Astrocyte (in vitro differentiated cells and primary cell): ENCODE measurements at regions not wholly inside any gene's neighbourhood (a gene's known extent, or its start where the extent isn't known, plus 50 kb on each side); places are given as distances from the start of the nearest gene placed in this dataset.

ENCODE experiments used
- DNase-seq: peaks from one replicate; pipeline ENCODE4 v3.0.0-alpha.2; 2010; ENCODE audit warnings: low read depth
- FAIRE-seq: peaks from 2 replicates; lab custom pipeline; 2011; peaks lifted over from hg19 to GRCh38; lab: Jason Lieb, UNC
- H2AFZ ChIP-seq: 2 replicates; pipeline ENCODE4 v1.6.0; 2012; ENCODE audit warnings: low read depth, low read length, inconsistent platforms
- H3K27ac ChIP-seq: 2 replicates; pipeline ENCODE4 v1.5.1; 2011; ENCODE audit warnings: low read depth, low read length, inconsistent platforms
- H3K27me3 ChIP-seq: 2 replicates; pipeline ENCODE4 v1.6.0; 2011; ENCODE audit warnings: low read length, inconsistent platforms; ENCODE audit not compliant: insufficient read depth
- H3K36me3 ChIP-seq: 2 replicates; pipeline ENCODE4 v1.5.1; 2011; ENCODE audit warnings: low read length, inconsistent platforms; ENCODE audit not compliant: insufficient read depth
- H3K4me1 ChIP-seq: 2 replicates; pipeline ENCODE4 v1.5.1; 2011; ENCODE audit warnings: low read length, inconsistent platforms; ENCODE audit not compliant: insufficient read depth
- H3K4me2 ChIP-seq: 2 replicates; pipeline ENCODE4 v1.6.0; 2012; ENCODE audit warnings: low read length, inconsistent platforms
- H3K4me3 ChIP-seq: 2 replicates; pipeline ENCODE4 v1.5.1; 2011; ENCODE audit warnings: low read depth, mild to moderate bottlenecking, low read length, inconsistent platforms; ENCODE audit not compliant: insufficient read depth
- H3K79me2 ChIP-seq: 2 replicates; pipeline ENCODE4 v1.6.0; 2012; ENCODE audit warnings: mild to moderate bottlenecking, low read length, inconsistent platforms; ENCODE audit not compliant: insufficient read depth
- H3K9ac ChIP-seq: 2 replicates; pipeline ENCODE4 v1.6.0; 2012; ENCODE audit warnings: mild to moderate bottlenecking, low read length, inconsistent platforms
- H3K9me3 ChIP-seq: 2 replicates; pipeline ENCODE4 v1.5.1; 2012; ENCODE audit warnings: low read depth, mild to moderate bottlenecking, low read length, inconsistent platforms; ENCODE audit not compliant: insufficient read depth
- H4K20me1 ChIP-seq: 2 replicates; pipeline ENCODE4 v1.6.0; 2012; ENCODE audit warnings: low read length, inconsistent platforms; ENCODE audit not compliant: insufficient read depth
- H3K27ac Mint-ChIP-seq: one replicate; pipeline ENCODE4 v1.8.0; 2021; ENCODE audit warnings: mild to moderate bottlenecking, mixed read lengths; ENCODE audit not compliant: unreplicated experiment
- H3K27me3 Mint-ChIP-seq: one replicate; pipeline ENCODE4 v1.8.0; 2021; ENCODE audit warnings: low read depth, mixed read lengths; ENCODE audit not compliant: unreplicated experiment
- H3K36me3 Mint-ChIP-seq: one replicate; pipeline ENCODE4 v1.8.0; 2021; ENCODE audit warnings: low read depth, mixed read lengths; ENCODE audit not compliant: unreplicated experiment
- H3K4me1 Mint-ChIP-seq: one replicate; pipeline ENCODE4 v1.8.0; 2021; ENCODE audit warnings: low read depth, mixed read lengths; ENCODE audit not compliant: unreplicated experiment
- H3K4me3 Mint-ChIP-seq: one replicate; pipeline ENCODE4 v1.8.0; 2021; ENCODE audit warnings: mild to moderate bottlenecking, moderate library complexity, mixed read lengths; ENCODE audit not compliant: unreplicated experiment
- H3K9me3 Mint-ChIP-seq: one replicate; pipeline ENCODE4 v1.8.0; 2021; ENCODE audit warnings: mild to moderate bottlenecking, mixed read lengths; ENCODE audit not compliant: unreplicated experiment
- CTCF ChIP-seq: IDR thresholded peaks from 2 replicates; pipeline ENCODE4 v1.5.1; 2011; ENCODE audit warnings: low read depth, mild to moderate bottlenecking, inconsistent platforms, low read length, moderate library complexity; ENCODE audit not compliant: insufficient read depth
- EZH2 ChIP-seq: IDR thresholded peaks from 2 replicates; pipeline ENCODE4 v1.6.1; 2012; ENCODE audit warnings: mild to moderate bottlenecking, low read length, inconsistent platforms; ENCODE audit not compliant: insufficient read depth

DNA sequence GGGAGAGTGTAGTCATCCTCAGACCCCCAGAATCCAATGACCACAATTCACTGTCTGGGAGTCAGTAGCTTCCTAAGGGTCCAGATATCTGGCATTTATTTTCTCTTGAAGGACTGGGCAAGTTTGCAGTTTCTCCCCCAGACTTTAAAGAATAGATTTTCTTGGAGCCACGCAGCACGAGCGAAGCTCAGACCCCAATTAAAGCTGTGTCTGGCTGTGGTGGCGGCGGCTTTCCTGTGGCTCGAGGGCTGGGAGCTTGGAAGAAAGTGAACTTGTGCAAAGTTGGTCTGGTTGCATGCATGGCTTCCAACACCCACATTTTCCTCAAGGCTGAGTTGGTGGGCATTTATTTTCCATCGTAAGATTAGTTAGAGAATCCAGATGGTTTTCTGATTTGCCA, 105.0 kb downstream of the ACKR3 start:
- no peaks in the 10 kb centered on the region for H3K36me3 ChIP-seq
- H3K27ac ChIP-seq: peak overlapping the region; percentile 30
- FAIRE-seq (no peak), DNase-seq (no peak)
- Mint-ChIP-seq H3K4me3 (no peak overlapping the region), H3K36me3 (peaks cover 10% of the 10 kb centered on the region), H3K9me3 (peaks cover 31% of the 10 kb centered on the region), H3K27ac (peak overlapping the region; percentile 35), H3K27me3 (peaks cover 9% of the 10 kb centered on the region), H3K4me1 (peaks cover 17% of the 10 kb centered on the region)
- no peaks in the 10 kb centered on the region for H3K79me2 ChIP-seq
- peak overlapping the region; percentile 26 for H3K9ac ChIP-seq
- TF ChIP-seq EZH2: no peak
- TF ChIP-seq CTCF: no peak
- no peak overlapping the region for H2AFZ ChIP-seq
- no peak overlapping the region for H3K4me3 ChIP-seq
- H4K20me1 ChIP-seq: no peaks in the 10 kb centered on the region
- H3K9me3 ChIP-seq: peaks cover 3% of the 10 kb centered on the region
- H3K4me1 ChIP-seq: peaks cover 17% of the 10 kb centered on the region
- no peaks in the 10 kb centered on the region for H3K27me3 ChIP-seq
- peak overlapping the region; percentile 42 for H3K4me2 ChIP-seq

DNA sequence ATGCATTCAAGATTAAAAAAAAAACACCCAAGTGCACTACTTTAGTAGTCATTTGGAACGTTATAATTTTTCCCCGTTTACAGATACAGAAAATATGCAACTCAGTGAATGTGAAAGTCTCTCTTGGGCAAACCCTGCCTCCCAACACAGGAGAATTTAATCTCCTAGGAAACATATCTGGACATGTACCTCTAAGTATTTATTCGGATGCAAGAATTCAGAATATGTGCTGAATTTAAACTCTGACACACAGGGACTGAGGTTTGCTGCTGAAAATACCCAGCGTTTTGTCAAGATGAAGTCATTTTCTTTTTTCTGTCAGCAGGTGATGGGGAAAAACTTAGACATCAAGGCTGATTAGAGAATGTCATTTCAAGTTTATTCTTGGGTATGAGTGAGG, 105.4 kb downstream of the ACKR3 start:
- H3K4me3 Mint-ChIP-seq: no peak overlapping the region
- peak overlapping the region; percentile 52 for H3K27ac ChIP-seq

More for the DNA sequence above, 105.4 kb downstream of the ACKR3 start:
- TF ChIP-seq CTCF (no peak), EZH2 (no peak)
- no peak overlapping the region for H3K4me3 ChIP-seq
- peaks cover 10% of the 10 kb centered on the region for H3K36me3 Mint-ChIP-seq
- H4K20me1 ChIP-seq: no peaks in the 10 kb centered on the region
- H3K27me3 ChIP-seq: no peaks in the 10 kb centered on the region
- H3K9me3 ChIP-seq: no peaks in the 10 kb centered on the region
- H3K4me2 ChIP-seq: peak overlapping the region; percentile 42
- H3K4me1 ChIP-seq: peaks cover 17% of the 10 kb centered on the region
- H3K79me2 ChIP-seq: no peaks in the 10 kb centered on the region
- H3K36me3 ChIP-seq: no peaks in the 10 kb centered on the region
- peaks cover 9% of the 10 kb centered on the region for H3K27me3 Mint-ChIP-seq
- peak; percentile 86 for DNase-seq
- H3K9me3 Mint-ChIP-seq: peaks cover 27% of the 10 kb centered on the region
- no peak overlapping the region for H3K27ac Mint-ChIP-seq
- peak overlapping the region; percentile 30 for H3K9ac ChIP-seq
- no peak overlapping the region for H2AFZ ChIP-seq
- peaks cover 21% of the 10 kb centered on the region for H3K4me1 Mint-ChIP-seq
- FAIRE-seq: no peak
